HepG2 (cell line): ENCODE measurements at regions not wholly inside any gene's neighbourhood (a gene's known extent, or its start where the extent isn't known, plus 50 kb on each side); places are given as distances from the start of the nearest gene placed in this dataset.

Source experiments
- ATAC-seq: fragments of 200-7000 bp; cut with Tn5 transposase; 3 replicates; pipeline ENCODE4 v1.9.1; 2020; ENCODE audit warnings: mild to moderate bottlenecking, moderate library complexity
- BruUV-seq: library from RNA; stranded (reverse); fragments of 400-500 nt; replicated peaks from 2 replicates; lab custom pipeline; 2021; lab: Mats Ljungman, UMichigan
- CTCF ChIA-PET: fragments of 300-600 bp; formaldehyde crosslinking; extraction: SDS; loops from one replicate; lab custom pipeline; 2021; ENCODE audit warnings: low total read pairs, inconsistent platforms, low intra/inter-chr PET ratio; lab: Yijun Ruan, JAX
- POLR2A ChIA-PET: fragments of 350-600 bp; sonication (Branson Sonifier 250); formaldehyde crosslinking; loops from one replicate; lab custom pipeline; 2020; ENCODE audit warnings: antibody characterized with exemption, inconsistent platforms; lab: Yijun Ruan, JAX
- DNase-seq: peaks from one replicate; pipeline ENCODE4 v3.0.0-alpha.2; 2015; ENCODE audit warnings: low spot score
- FAIRE-seq: peaks from 3 replicates; lab custom pipeline; 2011; peaks lifted over from hg19 to GRCh38; lab: Jason Lieb, UNC
- H2AFZ ChIP-seq: one replicate; pipeline ENCODE4 v1.6.1; 2011; ENCODE audit warnings: low read length, inconsistent platforms
- H3K27ac ChIP-seq: fragments of 300-600 bp; 3 replicates; pipeline ENCODE4 v1.8.0; 2011; ENCODE audit warnings: mixed run types, mild to moderate bottlenecking, mixed read lengths, low read length, inconsistent platforms; ENCODE audit not compliant: insufficient read depth; ENCODE audit errors: extremely low read length
- H3K27me3 ChIP-seq, 2 experiments: fragments of 200-600 bp in 1 of 2; 2 replicates in 1 of 2; 3 replicates in 1 of 2; pipeline versions ENCODE4 v1.6.0 to v1.8.0; 2011; ENCODE audit warnings: low read length in 2 of 2, mild to moderate bottlenecking in 2 of 2, moderate library complexity in 2 of 2, inconsistent platforms in 1 of 2; ENCODE audit not compliant: insufficient read depth in 2 of 2, control insufficient read depth in 1 of 2
- H3K36me3 ChIP-seq, 2 experiments: fragments of 200-600 bp in 1 of 2; replicated peaks in 1 of 2; 2 replicates in 1 of 2; 3 replicates in 1 of 2; pipeline versions ENCODE4 v1.5.1 to v1.8.0; 2011; ENCODE audit warnings: low read length in 2 of 2, inconsistent platforms in 1 of 2; ENCODE audit not compliant: insufficient read depth in 2 of 2, control insufficient read depth in 1 of 2
- H3K4me1 ChIP-seq: 2 replicates; pipeline ENCODE4 v1.5.1; 2012; ENCODE audit warnings: low read length, inconsistent platforms; ENCODE audit not compliant: insufficient read depth
- H3K4me2 ChIP-seq: 2 replicates; pipeline ENCODE4 v1.6.0; 2011; ENCODE audit warnings: low read depth, low read length, inconsistent platforms
- H3K4me3 ChIP-seq, 3 experiments: fragments of 200-600 bp in 1 of 3; sonication (generic), shearing (Covaris generic) in 1 of 3; replicated peaks in 1 of 3; 2 replicates each; pipeline ENCODE4 v1.5.1; 2011 to 2016; ENCODE audit warnings: low read length in 3 of 3, inconsistent platforms in 2 of 3, low read depth in 2 of 3, mild to moderate bottlenecking in 2 of 3, control low read depth in 1 of 3, mixed read lengths in 1 of 3; ENCODE audit not compliant: insufficient read depth in 1 of 3
- H3K79me2 ChIP-seq: one replicate; pipeline ENCODE4 v1.6.1; 2011; ENCODE audit warnings: low read length, inconsistent platforms; ENCODE audit not compliant: insufficient read depth
- H3K9ac ChIP-seq: 2 replicates; pipeline ENCODE4 v1.6.0; 2011; ENCODE audit warnings: mild to moderate bottlenecking, low read depth, low read length, inconsistent platforms; ENCODE audit not compliant: insufficient read depth
- H3K9me3 ChIP-seq: 2 replicates; pipeline ENCODE4 v1.5.1; 2012; ENCODE audit warnings: mild to moderate bottlenecking, low read length
- H4K20me1 ChIP-seq: 2 replicates; pipeline ENCODE4 v1.6.0; 2011; ENCODE audit warnings: inconsistent platforms, mild to moderate bottlenecking, low read length, moderate library complexity; ENCODE audit not compliant: insufficient read depth
- ATF7-NPFF ChIP-seq: sonication (generic); formaldehyde crosslinking; IDR thresholded peaks from 2 replicates; pipeline ENCODE4 v1.8.1; 2023; ENCODE audit warnings: mild to moderate bottlenecking, low read depth, missing genetic modification reagents, moderate library complexity
- CREB1 ChIP-seq, 2 experiments: fragments of 450-650 bp in 1 of 2; IDR thresholded peaks; 2 replicates each; pipeline ENCODE4 v1.6.1; 2016 to 2017; ENCODE audit warnings: control low read depth in 1 of 2, mild to moderate bottlenecking in 1 of 2, missing compliant biosample characterization in 1 of 2, missing genetic modification characterization in 1 of 2
- HDAC2 ChIP-seq: sonication (generic); formaldehyde crosslinking; IDR thresholded peaks from 2 replicates; pipeline ENCODE4 v1.4.0; 2020; ENCODE audit warnings: missing genetic modification reagents
- ISX ChIP-seq: sonication (generic); formaldehyde crosslinking; conservative IDR thresholded peaks from 2 replicates; pipeline ENCODE4 v1.5.0; 2020; ENCODE audit warnings: missing genetic modification reagents
- JUND ChIP-seq: sonication (generic); formaldehyde crosslinking; IDR thresholded peaks from 2 replicates; pipeline ENCODE4 v1.8.0; 2022; ENCODE audit warnings: mild to moderate bottlenecking, missing genetic modification reagents
- KMT2A ChIP-seq: sonication (generic); formaldehyde crosslinking; IDR thresholded peaks from 2 replicates; pipeline ENCODE4 v1.4.0; 2020; ENCODE audit warnings: missing genetic modification reagents
- NFATC3 ChIP-seq: sonication (generic); formaldehyde crosslinking; IDR thresholded peaks from 2 replicates; pipeline ENCODE4 v1.5.1; 2020; ENCODE audit warnings: mild to moderate bottlenecking, missing genetic modification reagents
- PHF20 ChIP-seq: sonication (generic); formaldehyde crosslinking; IDR thresholded peaks from 2 replicates; pipeline ENCODE4 v1.5.0; 2020; ENCODE audit warnings: mild to moderate bottlenecking, missing genetic modification reagents
- PRPF4 ChIP-seq: fragments of 200-400 bp; formaldehyde crosslinking; IDR thresholded peaks from 2 replicates; pipeline ENCODE4 v1.6.1; 2016; ENCODE audit warnings: low read length, low read depth; ENCODE audit not compliant: poor library complexity, severe bottlenecking
- RXRA ChIP-seq: sonication (generic); formaldehyde crosslinking; IDR thresholded peaks from 2 replicates; pipeline ENCODE4 v1.5.1; 2020; ENCODE audit warnings: missing genetic modification reagents
- SIN3B ChIP-seq: fragments of 150-350 bp; IDR thresholded peaks from 2 replicates; pipeline ENCODE4 v1.6.1; 2014; ENCODE audit warnings: low read length
- SP2 ChIP-seq: sonication (generic); formaldehyde crosslinking; IDR thresholded peaks from 2 replicates; pipeline ENCODE4 v1.5.1; 2020; ENCODE audit warnings: mild to moderate bottlenecking, missing genetic modification reagents
- THAP11 ChIP-seq: IDR thresholded peaks from 2 replicates; pipeline ENCODE4 v1.6.1; 2016; ENCODE audit warnings: missing biosample characterization, missing genetic modification reagents
- TRIM22 ChIP-seq: fragments of 450-650 bp; IDR thresholded peaks from 2 replicates; pipeline ENCODE4 v1.6.1; 2017
- ZBTB44 ChIP-seq: sonication (generic); formaldehyde crosslinking; IDR thresholded peaks from 2 replicates; pipeline ENCODE4 v1.4.0; 2020; ENCODE audit warnings: missing genetic modification reagents
- ZKSCAN1 ChIP-seq: fragments of 150-350 bp; IDR thresholded peaks from 2 replicates; pipeline ENCODE4 v1.6.1; 2014; ENCODE audit warnings: low read length
- ZNF577 ChIP-seq: sonication (generic); formaldehyde crosslinking; IDR thresholded peaks from 2 replicates; pipeline ENCODE4 v1.4.0; 2020; ENCODE audit warnings: mild to moderate bottlenecking, low read depth, missing genetic modification reagents, borderline replicate concordance
- ZNF605 ChIP-seq: sonication (generic); formaldehyde crosslinking; IDR thresholded peaks from 2 replicates; pipeline ENCODE4 v1.8.0; 2022; ENCODE audit warnings: mild to moderate bottlenecking, missing genetic modification reagents
- ZNF841 ChIP-seq: sonication (generic); formaldehyde crosslinking; IDR thresholded peaks from 2 replicates; pipeline ENCODE4 v1.8.1; 2023; ENCODE audit warnings: missing genetic modification reagents, borderline replicate concordance
- ZSCAN12 ChIP-seq: sonication (generic); formaldehyde crosslinking; IDR thresholded peaks from 2 replicates; pipeline ENCODE4 v1.9.0; 2021; ENCODE audit warnings: mild to moderate bottlenecking, missing genetic modification reagents
- in situ Hi-C: cut with HindIII; loops from 2 replicates; pipeline ENCODE4 v1.10.0; 2017; ENCODE audit warnings: low pct_unique_long_range_greater_than_20kb; ENCODE audit not compliant: extremely low pct_ligation_motif_present
- intact Hi-C: fragments of 100-400 bp; cut with micrococcal nuclease; formaldehyde crosslinking; loops from one replicate; pipeline ENCODE4 v1.10.0; 2022; ENCODE audit not compliant: unreplicated experiment

- Histone ChIP-seq H2AFZ (no peak overlapping the region), H3K4me2 (no peak overlapping the region), H3K9ac (no peak overlapping the region), H3K79me2 (no peaks in the 10 kb centered on the region), H3K36me3 (no peaks in the 10 kb centered on the region), H3K27ac (no peak overlapping the region), H3K4me1 (no peaks in the 10 kb centered on the region), H3K9me3 (no peaks in the 10 kb centered on the region), H4K20me1 (no peaks in the 10 kb centered on the region), H3K27me3 (no peaks in the 10 kb centered on the region), H3K4me3 (no peak overlapping the region)
- no peak for ATAC-seq
- TF ChIP-seq ZNF605 (CRISPR knock-in tag) (no peak), THAP11 (no peak), ZKSCAN1 (no peak), ZSCAN12 (CRISPR knock-in tag) (no peak), ISX (CRISPR knock-in tag) (no peak), CREB1 (IDR thresholded peaks at IDR 0.05) (no peak), CREB1 (CRISPR knock-in tag; IDR thresholded peaks at IDR 0.05) (no peak), ZNF577 (CRISPR knock-in tag) (no peak), ZBTB44 (CRISPR knock-in tag) (no peak), ZNF841 (CRISPR knock-in tag) (no peak), NFATC3 (CRISPR knock-in tag) (no peak), TRIM22 (no peak), JUND (CRISPR knock-in tag) (no peak), SIN3B (no peak), KMT2A (CRISPR knock-in tag) (no peak), PHF20 (no peak), HDAC2 (CRISPR knock-in tag) (no peak), ATF7-NPFF (CRISPR knock-in tag) (no peak), RXRA (CRISPR knock-in tag) (no peak), PRPF4 (no peak), SP2 (CRISPR knock-in tag) (no peak)
- in situ Hi-C loops, result no loop called here
- POLR2A ChIA-PET, result no interaction called here
- BruUV-seq, result no TSS peak
- CTCF ChIA-PET, result no interaction called here
- FAIRE-seq, result no peak
- intact Hi-C loops, result no loop called here
- no peak for DNase-seq
Measured at GRCh38 chr18:56492136-56492535, 146.3 kb downstream of the TXNL1 start.
